ENCODE measurements at regions not wholly inside any gene's neighbourhood (a gene's known extent, or its start where the extent isn't known, plus 50 kb on each side); places are given as distances from the start of the nearest gene placed in this dataset.
"Not testable (repeated sequence)": the region's sequence is repeated elsewhere in the genome, so short reads cannot be mapped to it uniquely, and the experiment has no call there.

DNA sequence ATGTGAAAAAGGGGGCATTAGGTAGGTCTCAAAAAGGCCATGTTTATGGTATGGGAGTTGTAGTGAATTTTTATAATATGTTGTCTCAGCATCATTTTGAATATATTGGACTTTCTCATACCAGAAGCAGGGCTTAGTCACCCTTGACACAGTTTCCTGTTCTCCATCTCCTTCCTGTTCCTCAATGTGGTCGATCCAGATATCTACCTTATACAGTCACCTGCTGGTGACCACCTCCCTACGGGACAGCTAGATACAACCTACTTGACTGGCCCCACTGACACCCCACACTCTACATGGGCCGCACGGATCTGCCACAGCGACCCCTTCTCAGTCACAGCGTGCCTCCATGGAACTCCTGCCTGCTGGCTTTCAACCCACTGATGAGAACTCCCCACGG is 193.5 kb upstream of the ATP6AP2 start:
- not testable (repeated sequence) for TF ChIP-seq CHD4 (IDR thresholded peaks at IDR 0.05; ENCODE audit: borderline replicate concordance); SREBF2 (IDR thresholded peaks at IDR 0.05); POLR2A (IDR thresholded peaks at IDR 0.05; ENCODE audit: low read length); BHLHE40 (IDR thresholded peaks at IDR 0.05; ENCODE audit: low read depth, low read length)
- TF ChIP-seq, protein P1, sequence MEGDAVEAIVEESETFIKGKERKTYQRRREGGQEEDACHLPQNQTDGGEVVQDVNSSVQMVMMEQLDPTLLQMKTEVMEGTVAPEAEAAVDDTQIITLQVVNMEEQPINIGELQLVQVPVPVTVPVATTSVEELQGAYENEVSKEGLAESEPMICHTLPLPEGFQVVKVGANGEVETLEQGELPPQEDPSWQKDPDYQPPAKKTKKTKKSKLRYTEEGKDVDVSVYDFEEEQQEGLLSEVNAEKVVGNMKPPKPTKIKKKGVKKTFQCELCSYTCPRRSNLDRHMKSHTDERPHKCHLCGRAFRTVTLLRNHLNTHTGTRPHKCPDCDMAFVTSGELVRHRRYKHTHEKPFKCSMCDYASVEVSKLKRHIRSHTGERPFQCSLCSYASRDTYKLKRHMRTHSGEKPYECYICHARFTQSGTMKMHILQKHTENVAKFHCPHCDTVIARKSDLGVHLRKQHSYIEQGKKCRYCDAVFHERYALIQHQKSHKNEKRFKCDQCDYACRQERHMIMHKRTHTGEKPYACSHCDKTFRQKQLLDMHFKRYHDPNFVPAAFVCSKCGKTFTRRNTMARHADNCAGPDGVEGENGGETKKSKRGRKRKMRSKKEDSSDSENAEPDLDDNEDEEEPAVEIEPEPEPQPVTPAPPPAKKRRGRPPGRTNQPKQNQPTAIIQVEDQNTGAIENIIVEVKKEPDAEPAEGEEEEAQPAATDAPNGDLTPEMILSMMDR (IDR thresholded peaks at IDR 0.05): not testable (repeated sequence)
- TF ChIP-seq, protein P2, sequence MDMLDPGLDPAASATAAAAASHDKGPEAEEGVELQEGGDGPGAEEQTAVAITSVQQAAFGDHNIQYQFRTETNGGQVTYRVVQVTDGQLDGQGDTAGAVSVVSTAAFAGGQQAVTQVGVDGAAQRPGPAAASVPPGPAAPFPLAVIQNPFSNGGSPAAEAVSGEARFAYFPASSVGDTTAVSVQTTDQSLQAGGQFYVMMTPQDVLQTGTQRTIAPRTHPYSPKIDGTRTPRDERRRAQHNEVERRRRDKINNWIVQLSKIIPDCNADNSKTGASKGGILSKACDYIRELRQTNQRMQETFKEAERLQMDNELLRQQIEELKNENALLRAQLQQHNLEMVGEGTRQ (IDR thresholded peaks at IDR 0.05): not testable (repeated sequence)
